NT2/D1 (cell line): ENCODE measurements at regions not wholly inside any gene's neighbourhood (a gene's known extent, or its start where the extent isn't known, plus 50 kb on each side); places are given as distances from the start of the nearest gene placed in this dataset.

Experiments
- SUZ12 ChIP-seq: IDR thresholded peaks from 2 replicates; pipeline ENCODE4 v1.6.1; 2011; ENCODE audit not compliant: insufficient read length, insufficient read depth; ENCODE audit errors: extremely low read depth
- ZNF274 ChIP-seq: IDR thresholded peaks from 2 replicates; pipeline ENCODE4 v1.6.1; 2011; ENCODE audit warnings: mild to moderate bottlenecking, low read depth, low read length

- no peak for TF ChIP-seq ZNF274
- no peak for TF ChIP-seq SUZ12
These were observed 867.8 kb downstream of the TTLL7 start for GRCh38 chr1:83130886-83131691.
